ENCODE measurements at regions not wholly inside any gene's neighbourhood (a gene's known extent, or its start where the extent isn't known, plus 50 kb on each side); places are given as distances from the start of the nearest gene placed in this dataset.

DNA sequence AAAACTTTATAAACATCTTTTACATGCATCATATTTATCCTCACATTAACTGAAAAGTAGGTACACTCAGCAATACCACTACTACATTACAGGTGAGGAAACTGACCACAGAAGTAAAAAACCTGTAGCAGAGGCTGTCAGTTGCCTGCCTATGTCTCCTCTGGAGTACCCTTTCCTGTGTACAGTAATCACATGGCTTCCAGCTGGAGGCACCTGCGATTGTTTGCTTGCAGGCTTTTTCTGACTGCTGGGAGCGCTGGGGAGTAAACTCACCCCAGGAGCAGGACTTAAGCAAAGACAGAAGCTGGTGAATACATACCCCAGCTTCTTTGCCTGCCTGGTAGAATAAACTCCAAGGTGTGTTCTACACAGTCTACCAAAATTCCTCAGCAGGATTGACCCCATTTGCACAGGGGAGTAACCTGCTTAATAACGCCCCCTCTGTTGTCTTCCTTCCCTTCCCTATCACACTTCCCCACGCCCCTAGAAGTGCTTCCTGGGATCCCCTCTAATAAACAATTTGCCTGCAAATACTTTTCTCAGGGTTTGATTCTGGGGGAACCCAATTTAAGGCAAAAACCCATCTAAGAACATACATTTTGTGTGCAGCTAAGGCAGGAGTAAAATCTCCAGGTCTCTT lies 138.9 kb downstream of the PTH2R start:
- DNase-seq: no peak

DNA sequence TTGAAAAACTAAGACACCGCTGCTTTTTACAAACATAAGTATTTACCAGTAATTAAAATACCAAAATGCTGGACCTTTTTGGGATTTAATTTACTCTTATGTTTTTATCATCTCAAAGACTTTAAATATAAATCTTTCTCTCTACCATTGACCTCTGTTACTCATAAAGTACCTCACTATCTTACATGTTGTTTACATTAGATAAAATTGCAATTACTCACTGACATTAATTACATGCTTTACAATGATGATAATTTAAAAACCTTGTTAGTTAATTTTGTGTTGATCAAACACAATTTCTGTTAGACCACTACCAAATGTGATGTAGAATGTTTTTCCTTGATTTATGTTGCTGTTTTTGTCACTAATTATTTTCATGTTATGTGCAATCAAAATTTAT lies 139.5 kb downstream of the PTH2R start:
- no peak for DNase-seq

DNA sequence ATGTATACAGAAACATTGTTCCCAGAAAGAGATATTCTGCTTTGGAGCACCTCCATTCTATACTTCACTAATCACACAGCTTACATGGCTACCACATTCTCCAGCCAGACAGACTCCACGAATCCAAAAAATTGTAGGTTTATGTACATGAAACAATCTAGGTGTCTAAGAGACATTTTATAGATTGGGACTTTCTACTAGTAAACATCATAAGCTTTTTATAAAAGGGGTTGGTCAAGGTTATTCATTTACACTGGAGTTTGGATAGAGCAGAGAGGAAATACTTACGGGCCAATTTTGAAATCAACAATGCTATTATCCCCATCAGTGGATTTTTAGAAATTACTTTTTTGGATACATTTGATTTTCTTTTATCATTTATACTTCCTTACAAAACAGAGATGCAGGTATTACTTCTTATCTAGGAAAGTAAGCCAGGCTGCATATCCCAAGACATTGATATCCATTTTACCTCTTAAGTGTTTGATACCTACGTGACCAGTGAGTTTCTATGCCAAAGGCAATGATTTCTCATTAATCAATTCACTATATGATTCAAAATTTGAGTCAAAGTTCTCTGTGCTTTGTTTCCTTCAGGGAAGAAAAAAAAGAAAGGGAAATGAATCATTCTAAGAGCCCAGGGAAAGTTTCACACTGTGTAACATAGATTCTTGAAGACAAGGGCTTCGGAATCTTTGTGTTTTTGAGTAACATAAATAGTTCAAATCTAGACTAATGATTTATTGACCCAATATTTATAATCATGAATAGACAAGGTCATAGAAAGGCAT lies 140.5 kb downstream of the PTH2R start:
- DNase-seq: no peak

DNA sequence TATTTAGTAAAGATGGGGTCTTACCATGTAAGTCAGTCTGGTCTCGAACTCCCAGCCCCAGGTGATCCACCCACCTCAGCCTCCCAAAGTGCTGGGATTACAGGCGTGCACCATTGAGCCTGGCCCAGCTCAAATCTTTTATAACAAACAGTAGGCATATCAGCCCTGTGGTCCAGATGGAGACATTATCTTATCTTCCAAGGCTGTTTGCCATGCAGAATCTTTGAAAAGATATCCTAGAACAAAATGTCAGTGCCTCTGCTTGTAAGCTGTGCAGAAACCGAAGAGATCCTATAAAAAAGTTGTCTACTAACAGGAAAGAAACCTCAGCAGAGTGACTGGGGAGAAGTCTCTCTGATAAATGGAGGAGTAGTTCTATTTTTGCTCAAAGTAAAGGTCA lies 142.1 kb downstream of the PTH2R start:
- DNase-seq: no peak

DNA sequence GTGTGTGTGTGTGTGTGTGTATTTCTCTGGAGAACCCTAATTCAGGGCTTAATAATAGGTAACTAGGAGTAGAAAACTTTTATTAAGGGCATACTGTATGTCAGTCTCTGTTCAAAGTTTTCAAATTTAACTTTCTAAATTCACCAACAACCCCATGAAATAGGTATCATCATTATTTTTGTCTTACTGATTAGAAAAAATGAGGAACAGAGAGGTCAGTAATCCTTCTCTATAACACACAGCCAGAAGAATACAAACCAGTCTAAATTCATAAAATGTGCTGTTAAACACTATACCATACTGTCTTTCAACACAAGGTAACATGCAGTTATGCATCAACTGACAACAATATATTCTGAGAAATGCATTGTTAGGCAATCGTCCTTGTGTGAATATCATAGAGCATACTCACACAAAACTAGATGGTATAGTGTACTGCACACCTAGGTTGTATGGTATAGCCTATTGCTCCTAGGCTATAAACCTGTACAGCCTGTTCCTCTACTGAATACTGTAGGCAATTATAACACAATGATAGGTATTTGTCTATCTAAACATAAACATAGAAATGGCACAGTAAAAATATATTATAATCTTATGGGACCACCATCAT lies 143.1 kb downstream of the PTH2R start:
- no peak for DNase-seq

DNA sequence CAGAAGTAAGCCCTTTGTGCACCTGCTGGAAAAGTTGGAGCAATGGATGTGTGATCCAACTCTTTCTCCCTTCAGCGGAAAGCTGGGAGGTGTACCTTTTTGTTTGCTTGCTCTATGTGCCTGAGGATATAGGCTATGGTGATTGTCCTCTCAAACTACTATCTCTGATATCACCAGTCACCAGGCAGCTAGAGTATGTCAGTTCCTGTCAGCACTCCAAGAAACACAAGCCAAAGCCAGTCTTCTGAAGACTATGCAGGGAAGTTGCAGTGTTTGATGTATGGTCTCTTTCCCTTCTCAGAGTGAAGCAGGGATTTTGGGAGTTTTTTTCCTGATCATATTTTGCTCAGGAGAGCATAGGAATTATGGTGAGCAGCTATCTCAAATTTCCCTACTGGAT lies 146.4 kb downstream of the PTH2R start:
- DNase-seq: no peak

DNA sequence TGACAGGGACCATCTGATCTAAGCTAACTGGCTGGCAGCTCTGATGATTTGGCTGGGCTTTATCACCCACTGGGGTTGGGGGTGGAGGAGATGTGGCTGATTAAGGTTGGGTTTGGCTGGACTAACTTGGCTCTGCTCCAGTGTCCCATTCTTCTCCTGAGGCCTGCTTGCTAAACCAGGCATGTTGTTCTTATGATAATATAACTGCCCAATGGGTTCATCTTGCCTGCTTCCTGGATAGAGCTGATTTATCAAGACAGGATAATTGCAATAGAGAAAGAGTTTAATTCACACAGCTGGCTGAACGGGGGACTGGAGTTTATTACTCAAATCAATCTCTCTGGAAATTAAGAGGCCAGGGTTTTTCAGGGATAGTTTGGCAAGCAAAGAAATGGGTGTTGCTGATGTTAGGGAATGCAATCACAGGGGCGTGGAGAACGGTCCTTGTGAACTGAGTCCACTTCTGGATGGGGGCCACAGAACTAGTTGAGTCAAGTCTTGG lies 150.4 kb downstream of the PTH2R start:
- DNase-seq: no peak

DNA sequence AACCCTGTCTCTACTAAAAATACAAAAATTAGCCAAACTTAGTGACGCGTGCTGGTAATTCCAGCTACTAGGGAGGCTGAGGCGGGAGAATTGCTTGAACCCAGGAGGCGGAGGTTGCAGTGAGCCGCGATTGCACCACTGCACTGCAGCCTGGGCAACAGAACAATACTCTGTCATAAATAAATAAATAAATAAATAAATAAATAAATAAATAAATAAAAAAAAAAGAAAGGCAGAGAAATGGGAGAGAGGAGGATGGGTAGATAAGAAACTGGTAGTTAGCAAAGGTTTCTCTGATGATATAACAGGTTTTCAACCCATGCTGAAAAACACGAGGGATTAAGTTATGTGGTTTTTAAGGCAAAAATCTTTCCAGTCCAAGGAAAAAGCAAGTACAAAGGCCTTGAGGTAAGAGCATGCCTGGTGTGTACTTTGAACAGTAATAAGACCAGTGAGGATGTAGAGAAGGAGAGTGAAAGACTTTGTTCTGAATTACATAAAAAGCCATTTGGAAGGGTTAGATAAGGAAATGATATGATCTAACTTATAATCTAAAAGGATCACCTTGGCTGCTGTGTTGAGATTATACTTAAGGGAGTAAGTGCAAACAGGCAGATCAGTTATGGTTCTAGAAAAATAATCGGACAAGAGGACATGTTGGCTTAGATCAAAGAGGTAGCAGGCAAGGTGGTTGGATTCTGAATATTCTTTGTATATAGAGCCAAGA lies 159.3 kb downstream of the PTH2R start:
- no peak for DNase-seq

DNA sequence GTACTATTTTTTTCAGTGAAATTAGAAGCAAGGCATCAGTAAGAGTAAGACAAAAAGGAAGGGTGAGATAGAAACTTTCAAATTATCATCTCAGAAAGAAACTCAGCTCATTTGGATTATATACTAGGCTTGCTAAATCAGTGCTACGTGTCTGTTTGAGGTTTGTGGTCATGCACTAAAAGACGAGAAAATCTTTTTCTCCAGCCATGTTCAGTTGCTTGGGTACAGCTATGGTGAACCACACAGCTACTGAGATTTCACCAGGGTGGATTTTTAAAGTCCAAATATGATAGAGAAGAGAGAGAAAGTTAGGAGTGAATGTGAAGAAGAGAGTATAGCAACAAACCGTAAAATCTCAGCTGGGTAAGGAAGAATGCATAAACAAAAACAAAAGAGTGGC lies 161.6 kb downstream of the PTH2R start:
- no peak for DNase-seq

DNA sequence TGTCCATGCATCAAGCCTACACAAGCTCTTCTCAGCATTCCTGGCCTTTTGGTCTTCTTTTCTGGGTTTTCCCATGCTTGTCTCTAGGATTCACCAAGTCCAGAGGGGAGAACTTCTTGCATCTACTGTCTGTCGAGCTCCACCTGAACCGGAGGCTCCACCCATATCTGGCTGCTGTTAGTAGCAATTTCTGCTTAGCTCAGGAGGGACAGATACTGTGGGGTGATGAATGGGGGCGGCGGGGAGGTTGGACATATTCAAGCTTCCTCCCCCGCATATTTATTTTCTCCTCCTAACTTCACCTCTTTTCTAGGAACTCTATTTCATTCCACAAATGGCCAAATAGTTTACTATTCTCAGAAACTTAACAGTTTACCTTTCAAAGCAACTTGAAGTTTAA lies 163.5 kb downstream of the PTH2R start:
- no peak for DNase-seq

DNA sequence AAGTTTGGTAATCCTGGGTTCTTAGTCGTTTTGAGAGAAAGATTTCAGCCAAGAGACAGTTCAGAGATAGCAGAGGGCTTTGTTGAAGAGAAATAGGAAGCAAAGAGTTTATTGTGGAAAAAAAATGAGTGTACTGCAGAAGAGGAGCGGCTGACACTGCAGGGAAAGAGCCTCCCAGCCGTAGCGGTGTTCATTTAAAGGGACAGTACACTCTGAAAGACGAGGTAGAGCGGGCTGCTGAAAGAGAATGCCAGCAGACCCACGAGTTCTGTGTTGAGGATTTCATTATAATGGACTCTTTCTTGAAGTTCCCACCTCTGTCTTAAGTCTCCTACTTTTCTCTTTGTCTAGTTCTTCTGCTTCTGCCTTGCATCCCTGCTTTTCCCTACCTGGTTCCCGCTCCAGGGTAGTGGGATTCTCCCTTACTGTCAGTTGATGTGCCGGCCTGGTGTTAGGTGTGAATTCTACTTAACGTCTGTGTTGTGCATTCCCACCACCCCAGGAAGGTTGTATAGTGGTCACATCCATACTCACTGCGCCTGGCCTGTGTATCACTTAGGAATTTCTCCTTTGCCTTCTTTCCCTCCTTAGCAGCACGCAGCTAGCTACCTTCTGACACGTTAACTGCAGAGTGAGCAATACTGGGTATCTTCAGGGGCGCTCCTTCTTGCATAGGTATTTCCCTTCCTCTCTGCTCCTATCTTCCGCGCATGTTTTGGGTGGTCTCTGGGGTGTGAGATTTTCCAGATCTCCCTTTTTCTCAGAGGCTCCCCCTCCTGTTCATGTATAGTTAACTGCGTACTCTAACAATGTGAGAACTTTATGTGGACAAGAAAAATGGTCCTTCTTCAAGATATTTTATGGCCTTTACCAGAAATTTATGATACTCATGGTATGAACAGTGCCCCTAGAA lies 164.5 kb downstream of the PTH2R start:
- DNase-seq: no peak

DNA sequence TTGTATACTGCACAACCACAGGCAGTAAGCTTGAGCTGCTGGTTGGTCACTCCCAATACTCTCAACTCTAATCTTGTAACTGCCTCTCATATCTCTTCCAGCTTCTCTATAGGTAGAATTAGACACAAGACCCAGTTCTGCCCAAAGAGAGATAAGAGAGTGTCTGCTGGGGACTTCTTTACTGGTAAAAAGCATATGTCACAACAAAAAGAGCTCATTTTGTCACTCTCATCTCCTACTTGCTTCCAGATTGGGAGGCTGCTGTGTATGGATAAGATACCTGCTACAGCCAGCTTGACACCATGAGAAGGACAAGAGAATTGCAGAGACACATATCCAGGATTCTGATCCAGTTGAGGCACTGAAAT lies 165.2 kb downstream of the PTH2R start:
- DNase-seq: no peak

DNA sequence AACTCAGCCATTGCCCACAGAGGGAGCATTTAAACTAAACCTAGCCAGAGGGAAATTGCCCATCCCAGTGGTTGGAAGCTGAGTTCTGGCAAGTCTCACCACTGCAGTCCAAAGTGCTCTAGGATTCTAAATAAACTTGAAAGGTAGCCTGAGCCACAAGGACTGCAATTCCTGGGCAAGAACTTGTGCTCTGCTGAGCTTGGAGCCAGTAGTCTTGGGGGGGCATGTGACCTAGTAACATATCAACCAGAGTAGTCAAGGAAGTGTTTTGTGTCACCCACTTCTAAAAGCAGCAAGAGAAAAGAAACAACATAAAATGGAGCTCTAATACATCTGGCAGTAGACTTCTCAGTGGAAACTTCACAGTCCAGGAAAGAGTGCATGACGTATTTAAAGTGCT lies 167.0 kb downstream of the PTH2R start:
- DNase-seq: no peak

DNA sequence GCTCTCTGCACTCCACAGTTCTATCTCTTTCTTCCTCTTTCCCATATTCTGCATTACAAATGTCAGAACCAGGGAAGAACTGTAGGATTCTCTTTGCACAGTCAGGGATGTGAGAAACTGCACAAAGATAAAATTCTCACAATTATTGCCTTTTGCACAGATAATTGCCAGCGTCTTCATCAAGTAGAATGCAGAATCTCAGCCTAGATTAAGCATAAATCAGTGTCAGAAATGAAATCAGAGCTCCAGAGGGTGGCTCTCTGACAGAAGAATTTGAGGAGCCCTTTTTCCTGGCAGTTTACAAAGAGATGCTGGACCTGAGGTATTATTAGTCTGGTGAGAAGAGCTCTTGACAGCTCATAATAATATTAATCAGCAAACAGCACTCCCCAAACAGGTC lies 173.1 kb downstream of the PTH2R start:
- DNase-seq: no peak

DNA sequence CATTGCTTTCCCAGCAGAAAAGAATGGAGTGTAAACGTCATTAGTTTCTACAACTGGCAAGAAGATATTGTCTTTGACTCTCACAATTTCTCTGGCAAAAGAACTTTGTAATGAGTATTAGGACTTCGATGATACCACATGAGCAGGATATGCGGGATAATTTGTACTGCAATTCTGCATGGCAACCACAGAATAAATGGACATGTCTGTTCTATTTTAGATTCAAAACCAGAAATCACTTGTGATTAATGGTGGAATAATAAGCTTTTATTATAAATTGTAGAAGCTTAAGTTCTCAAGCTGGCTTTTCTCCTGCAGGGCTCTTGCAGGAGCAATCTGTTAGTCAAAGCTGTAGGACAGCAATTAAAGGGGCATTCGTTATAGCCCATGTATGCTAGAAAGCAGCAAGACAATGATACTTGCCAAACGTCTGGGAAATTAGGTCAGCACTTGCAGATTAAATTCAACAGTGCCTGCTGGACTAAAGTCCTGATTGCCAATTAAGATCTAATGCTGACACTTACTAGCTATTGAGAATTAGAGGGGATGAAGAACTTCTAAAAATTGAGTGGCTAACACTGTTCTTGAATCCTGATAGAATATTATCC lies 177.9 kb downstream of the PTH2R start:
- DNase-seq: no peak

DNA sequence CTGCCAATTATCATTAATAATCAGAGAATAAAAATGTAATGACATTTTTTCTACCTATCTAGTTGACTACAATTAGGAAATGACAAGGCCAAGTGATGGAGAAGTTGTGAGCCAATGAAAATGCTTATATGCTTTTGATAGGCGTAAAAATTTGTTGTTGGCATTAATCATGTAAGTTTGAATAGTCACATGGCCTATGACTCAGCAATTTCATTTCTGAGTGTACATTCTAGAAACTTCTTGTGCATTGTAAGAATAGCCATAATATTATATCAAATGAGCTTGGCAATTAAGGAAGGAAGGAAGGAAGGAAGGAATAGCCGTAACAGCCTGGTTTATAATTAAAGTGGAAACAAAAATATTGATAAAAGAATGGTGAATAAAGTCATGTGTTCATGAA lies 179.9 kb downstream of the PTH2R start:
- DNase-seq: no peak

DNA sequence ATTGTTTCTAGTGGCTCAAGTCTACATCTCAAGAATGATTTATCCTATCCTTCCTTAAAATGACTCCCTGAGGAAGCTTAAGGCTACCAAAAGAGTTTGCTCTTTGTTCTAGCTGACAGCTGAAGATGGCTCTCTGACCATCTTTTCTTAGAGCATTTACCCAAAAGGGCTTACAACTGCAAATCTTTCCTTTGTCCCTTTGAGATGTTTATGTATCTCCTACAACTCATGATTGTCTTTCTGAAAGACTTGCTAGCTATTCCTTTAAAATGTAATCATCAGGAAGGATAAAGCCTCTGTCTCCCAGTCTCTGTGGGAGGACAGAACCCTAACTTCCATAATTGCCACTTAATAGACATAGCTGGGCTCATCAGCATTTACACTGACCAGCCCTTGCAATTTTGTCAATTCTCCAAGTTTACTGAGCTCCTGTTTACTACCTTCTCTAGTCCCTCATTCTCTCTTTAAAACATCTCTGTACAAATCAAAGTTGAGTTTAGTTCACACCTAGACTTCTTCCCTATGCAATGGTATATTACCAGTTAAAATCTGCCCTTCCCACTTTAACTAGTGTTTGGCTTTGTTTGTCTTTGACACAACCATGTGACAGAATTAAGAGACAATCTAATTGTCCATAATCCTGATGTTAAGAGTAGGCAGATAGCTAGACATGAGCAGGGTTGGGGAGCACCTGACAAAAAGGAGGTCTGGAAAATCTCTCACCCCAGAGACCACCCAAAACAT lies 188.2 kb downstream of the PTH2R start:
- no peak for DNase-seq

DNA sequence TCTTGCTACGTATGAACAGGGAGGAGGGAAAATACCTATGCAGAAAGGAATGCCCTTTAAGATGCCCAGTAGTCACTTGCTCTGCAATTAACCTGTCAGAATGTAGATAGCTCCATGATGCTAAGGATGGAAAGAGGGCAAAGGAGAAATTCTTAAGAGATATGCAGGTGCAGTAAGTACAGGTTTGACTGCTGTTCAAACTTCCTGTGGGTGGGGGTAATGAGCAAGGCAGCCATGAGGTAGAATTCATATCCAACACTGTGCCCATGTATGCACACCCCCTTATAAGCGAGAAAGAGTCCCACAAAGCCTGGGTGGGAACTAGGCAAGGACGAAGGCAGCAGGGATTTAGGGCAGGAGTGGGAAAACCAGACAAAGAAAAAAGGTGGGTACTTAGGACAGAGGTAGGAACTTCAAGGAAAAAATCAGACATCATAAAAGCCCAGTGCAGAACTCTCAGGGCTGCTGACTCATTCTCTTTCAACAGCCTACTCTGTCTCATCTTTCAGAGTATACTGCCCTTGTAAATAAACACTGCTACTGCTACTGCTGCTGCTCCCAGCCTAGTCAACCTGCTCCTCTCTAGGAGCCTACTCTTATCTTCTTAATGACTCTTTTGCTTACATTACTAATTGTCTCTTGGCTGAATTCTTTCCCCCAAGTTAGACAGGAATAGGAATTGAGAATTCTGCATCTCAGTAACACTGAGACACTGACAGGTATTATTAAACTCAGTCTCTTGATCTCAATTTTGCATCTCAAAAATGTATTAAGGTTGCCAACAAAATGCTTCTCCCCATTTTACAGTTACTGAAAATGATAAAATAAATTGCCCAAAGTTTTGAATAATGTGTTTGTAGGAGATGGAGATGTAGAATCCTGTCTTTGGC lies 189.0 kb downstream of the PTH2R start:
- no peak for DNase-seq

DNA sequence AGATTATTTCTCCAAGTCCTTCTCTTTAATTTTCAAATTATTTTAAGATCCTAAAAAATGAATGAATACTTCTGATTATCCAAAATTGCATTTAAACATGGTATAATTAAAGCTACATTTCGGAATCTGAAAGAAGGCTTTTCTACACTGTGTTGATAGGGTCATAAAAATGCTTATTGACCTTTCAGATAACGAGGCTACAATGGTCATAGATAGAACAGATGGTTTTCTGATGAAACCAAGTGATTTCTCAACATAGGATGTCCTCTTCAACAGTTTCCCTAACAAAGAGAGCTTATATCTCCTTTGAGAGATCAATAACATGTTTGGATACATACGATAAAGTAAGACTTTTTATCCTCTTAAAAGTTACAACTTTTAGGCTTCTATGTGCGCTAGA lies 201.1 kb downstream of the PTH2R start:
- DNase-seq: no peak

All from NCI-H226 (cell line).